ENCODE measurements at regions not wholly inside any gene's neighbourhood (a gene's known extent, or its start where the extent isn't known, plus 50 kb on each side); places are given as distances from the start of the nearest gene placed in this dataset.

- H3K9me2 ChIP-seq (ENCODE audit: insufficient read depth): no peaks in the 10 kb centered on the region
- no peak for ATAC-seq
- no peaks in the 10 kb centered on the region for H3K4me1 ChIP-seq (ENCODE audit: control insufficient read depth in 1 of 2, insufficient read depth in 2 of 2, low read length in 2 of 2)
- intact Hi-C loops (cut with micrococcal nuclease): no loop called here
- no peak overlapping the region for H3K27ac ChIP-seq (ENCODE audit: low read depth, low read length)
- DNase-seq (ENCODE audit: low read depth, low spot score): no peak
- no peak overlapping the region for H3K4me3 ChIP-seq (replicated peaks in 1 of 2; ENCODE audit: low read depth in 1 of 2, low read length in 2 of 2)
- H3K27me3 ChIP-seq (ENCODE audit: insufficient read depth, low read length): no peaks in the 10 kb centered on the region
- H3K9ac ChIP-seq (ENCODE audit: low read length): no peak overlapping the region
- H3K36me3 ChIP-seq (ENCODE audit: control insufficient read depth in 1 of 2, insufficient read depth in 2 of 2, low read length in 2 of 2): no peaks in the 10 kb centered on the region
- BruUV-seq (replicated peaks): no TSS peak
- RAD21 ChIA-PET (ENCODE audit: low non-redundant PET in 1 of 2, low total read pairs in 2 of 2, uncharacterized antibody in 2 of 2, unreplicated experiment in 2 of 2): no interaction called here
- no peak overlapping the region for H3K4me2 ChIP-seq (ENCODE audit: low read length)
- no peaks in the 10 kb centered on the region for H3K9me3 ChIP-seq (ENCODE audit: control insufficient read depth in 1 of 2, insufficient read depth in 1 of 2, low read depth in 1 of 2, low read length in 2 of 2)
- no peaks in the 10 kb centered on the region for H4K20me1 ChIP-seq (ENCODE audit: insufficient read depth)
- POLR2A ChIA-PET: no interaction called here
- TF ChIP-seq EZH2 (IDR thresholded peaks at IDR 0.05) (no peak), CBX3 (IDR thresholded peaks at IDR 0.05; ENCODE audit: low read depth) (no peak), JUND (IDR thresholded peaks at IDR 0.05) (no peak), ATF3 (IDR thresholded peaks at IDR 0.05) (no peak), YY1 (IDR thresholded peaks at IDR 0.05; ENCODE audit: extremely low read depth, insufficient replicate concordance, low read depth, low read length) (no peak), POLR2AphosphoS5 (IDR thresholded peaks at IDR 0.05; ENCODE audit: low read depth, low read length) (no peak), ZNF274 (IDR thresholded peaks at IDR 0.05; ENCODE audit: low read depth, low read length) (no peak), ELF1 (IDR thresholded peaks at IDR 0.05; ENCODE audit: borderline replicate concordance, low read depth) (no peak), SP1 (IDR thresholded peaks at IDR 0.05; ENCODE audit: low read depth) (no peak), SIN3A (IDR thresholded peaks at IDR 0.05; ENCODE audit: low read depth) (no peak)
- TF ChIP-seq, protein P1, sequence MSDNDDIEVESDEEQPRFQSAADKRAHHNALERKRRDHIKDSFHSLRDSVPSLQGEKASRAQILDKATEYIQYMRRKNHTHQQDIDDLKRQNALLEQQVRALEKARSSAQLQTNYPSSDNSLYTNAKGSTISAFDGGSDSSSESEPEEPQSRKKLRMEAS (IDR thresholded peaks at IDR 0.05): no peak
- H3K79me2 ChIP-seq (ENCODE audit: insufficient read depth, low read length): no peaks in the 10 kb centered on the region
- H2AFZ ChIP-seq (ENCODE audit: low read depth, low read length, poor library complexity, severe bottlenecking): no peak overlapping the region
- CTCF ChIA-PET: no interaction called here
Observed at GRCh38 chrX:97828471-97828870, 944.8 kb downstream of the RPA4 start.

DNA sequence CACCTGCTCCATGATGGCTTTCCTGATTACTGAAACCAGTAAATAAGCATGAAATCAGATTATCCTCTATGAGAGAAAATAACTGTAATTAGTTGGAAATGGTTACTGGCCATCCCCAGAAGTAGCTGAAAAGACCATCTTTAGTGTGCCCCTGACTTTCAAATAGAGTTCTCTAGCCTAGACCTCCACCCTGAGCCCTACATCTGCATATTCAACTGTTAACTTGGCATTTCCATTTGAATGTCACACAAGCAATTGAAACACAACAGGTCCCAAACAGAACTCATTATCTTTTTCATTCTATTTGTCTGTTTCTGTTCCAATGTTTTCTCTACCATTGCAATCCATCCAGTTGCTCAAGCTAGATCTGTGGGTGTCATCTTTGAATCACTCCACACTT lies 952.3 kb downstream of the RPA4 start:
- no peak overlapping the region for H3K9ac ChIP-seq (ENCODE audit: low read length)
- no peak overlapping the region for H3K4me3 ChIP-seq (replicated peaks in 1 of 2; ENCODE audit: low read depth in 1 of 2, low read length in 2 of 2)
- ChIA-PET RAD21 (ENCODE audit: low non-redundant PET in 1 of 2, low total read pairs in 2 of 2, uncharacterized antibody in 2 of 2, unreplicated experiment in 2 of 2) (no interaction called here), CTCF (no interaction called here), POLR2A (no interaction called here)
- no peak overlapping the region for H3K27ac ChIP-seq (ENCODE audit: low read depth, low read length)
- TF ChIP-seq, protein P2, sequence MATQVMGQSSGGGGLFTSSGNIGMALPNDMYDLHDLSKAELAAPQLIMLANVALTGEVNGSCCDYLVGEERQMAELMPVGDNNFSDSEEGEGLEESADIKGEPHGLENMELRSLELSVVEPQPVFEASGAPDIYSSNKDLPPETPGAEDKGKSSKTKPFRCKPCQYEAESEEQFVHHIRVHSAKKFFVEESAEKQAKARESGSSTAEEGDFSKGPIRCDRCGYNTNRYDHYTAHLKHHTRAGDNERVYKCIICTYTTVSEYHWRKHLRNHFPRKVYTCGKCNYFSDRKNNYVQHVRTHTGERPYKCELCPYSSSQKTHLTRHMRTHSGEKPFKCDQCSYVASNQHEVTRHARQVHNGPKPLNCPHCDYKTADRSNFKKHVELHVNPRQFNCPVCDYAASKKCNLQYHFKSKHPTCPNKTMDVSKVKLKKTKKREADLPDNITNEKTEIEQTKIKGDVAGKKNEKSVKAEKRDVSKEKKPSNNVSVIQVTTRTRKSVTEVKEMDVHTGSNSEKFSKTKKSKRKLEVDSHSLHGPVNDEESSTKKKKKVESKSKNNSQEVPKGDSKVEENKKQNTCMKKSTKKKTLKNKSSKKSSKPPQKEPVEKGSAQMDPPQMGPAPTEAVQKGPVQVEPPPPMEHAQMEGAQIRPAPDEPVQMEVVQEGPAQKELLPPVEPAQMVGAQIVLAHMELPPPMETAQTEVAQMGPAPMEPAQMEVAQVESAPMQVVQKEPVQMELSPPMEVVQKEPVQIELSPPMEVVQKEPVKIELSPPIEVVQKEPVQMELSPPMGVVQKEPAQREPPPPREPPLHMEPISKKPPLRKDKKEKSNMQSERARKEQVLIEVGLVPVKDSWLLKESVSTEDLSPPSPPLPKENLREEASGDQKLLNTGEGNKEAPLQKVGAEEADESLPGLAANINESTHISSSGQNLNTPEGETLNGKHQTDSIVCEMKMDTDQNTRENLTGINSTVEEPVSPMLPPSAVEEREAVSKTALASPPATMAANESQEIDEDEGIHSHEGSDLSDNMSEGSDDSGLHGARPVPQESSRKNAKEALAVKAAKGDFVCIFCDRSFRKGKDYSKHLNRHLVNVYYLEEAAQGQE (IDR thresholded peaks at IDR 0.05; ENCODE audit: low read depth): no peak
- no peak for TF ChIP-seq CEBPB (IDR thresholded peaks at IDR 0.05; ENCODE audit: low read depth)
- TF ChIP-seq SIN3A (IDR thresholded peaks at IDR 0.05; ENCODE audit: low read depth): no peak
- no peak for TF ChIP-seq ZNF274 (IDR thresholded peaks at IDR 0.05; ENCODE audit: low read depth, low read length)
- no peak for TF ChIP-seq ZBTB33 (IDR thresholded peaks at IDR 0.05; ENCODE audit: extremely low read depth, insufficient replicate concordance, low read length)
- H3K4me1 ChIP-seq (ENCODE audit: control insufficient read depth in 1 of 2, insufficient read depth in 2 of 2, low read length in 2 of 2): no peaks in the 10 kb centered on the region
- no peak overlapping the region for H3K4me2 ChIP-seq (ENCODE audit: low read length)
- H3K9me2 ChIP-seq (ENCODE audit: insufficient read depth): no peaks in the 10 kb centered on the region
- no peaks in the 10 kb centered on the region for H3K9me3 ChIP-seq (ENCODE audit: control insufficient read depth in 1 of 2, insufficient read depth in 1 of 2, low read depth in 1 of 2, low read length in 2 of 2)
- intact Hi-C loops (cut with micrococcal nuclease): no loop called here
- DNase-seq (ENCODE audit: low read depth, low spot score) (no peak), ATAC-seq (no peak)
- no peaks in the 10 kb centered on the region for H3K36me3 ChIP-seq (ENCODE audit: control insufficient read depth in 1 of 2, insufficient read depth in 2 of 2, low read length in 2 of 2)
- no peaks in the 10 kb centered on the region for H4K20me1 ChIP-seq (ENCODE audit: insufficient read depth)
- BruUV-seq (replicated peaks): no TSS peak
- no peak overlapping the region for H2AFZ ChIP-seq (ENCODE audit: low read depth, low read length, poor library complexity, severe bottlenecking)
- H3K27me3 ChIP-seq (ENCODE audit: insufficient read depth, low read length): no peaks in the 10 kb centered on the region
- H3K79me2 ChIP-seq (ENCODE audit: insufficient read depth, low read length): no peaks in the 10 kb centered on the region

Data from HCT116 (cell line).